ENCODE measurements at regions not wholly inside any gene's neighbourhood (a gene's known extent, or its start where the extent isn't known, plus 50 kb on each side); places are given as distances from the start of the nearest gene placed in this dataset.

- DNase-seq: no peak
- H2BK20ac ChIP-seq (ENCODE audit: low read depth, low read length): no peak overlapping the region
- no peak overlapping the region for H3K18ac ChIP-seq (ENCODE audit: low read depth, low read length)
- H2AK5ac ChIP-seq (ENCODE audit: low read depth, low read length): no peak overlapping the region
- H2BK5ac ChIP-seq (ENCODE audit: low read depth, low read length, poor library complexity, severe bottlenecking): no peak overlapping the region
- H3K4me2 ChIP-seq (ENCODE audit: low read depth, low read length): no peak overlapping the region
- ATAC-seq (ENCODE audit: low read depth): no peak
- no peak overlapping the region for H3K27ac ChIP-seq (ENCODE audit: insufficient read depth, low read length)
- no peaks in the 10 kb centered on the region for H3K27me3 ChIP-seq (ENCODE audit: control insufficient read depth, insufficient read depth, low read length)
- no peak overlapping the region for H2AK9ac ChIP-seq (replicated peaks; ENCODE audit: low read depth, low read length, poor library complexity)
- no peak overlapping the region for H3K4ac ChIP-seq (ENCODE audit: low read depth, low read length)
- H3K56ac ChIP-seq (ENCODE audit: extremely low read depth, insufficient read depth, low read length): no peak overlapping the region
- H4K5ac ChIP-seq (ENCODE audit: low read depth, low read length): no peak overlapping the region
- H3K9me3 ChIP-seq (ENCODE audit: control insufficient read depth, insufficient read depth, low read length): no peaks in the 10 kb centered on the region
- no peaks in the 10 kb centered on the region for H3K36me3 ChIP-seq (ENCODE audit: control insufficient read depth, insufficient read depth, low read length)
- dilution Hi-C loops (cut with HindIII; ENCODE audit: low sequenced_read_pairs, unreplicated experiment): no loop called here
- H3K9me1 ChIP-seq (ENCODE audit: insufficient read depth, low read length): 0 out of 2 replicates have a peak, but pooled peaks cover 7% of the 10 kb centered on the region
- TF ChIP-seq CEBPB (IDR thresholded peaks at IDR 0.05; ENCODE audit: low read depth, low read length): no peak
- TF ChIP-seq CHD1 (IDR thresholded peaks at IDR 0.05; ENCODE audit: low read depth, low read length): no peak
- TF ChIP-seq RFX5 (IDR thresholded peaks at IDR 0.05; ENCODE audit: low read depth, low read length): no peak
- no peak for TF ChIP-seq RAD21 (IDR thresholded peaks at IDR 0.05; ENCODE audit: low read length)
- no peak for TF ChIP-seq RCOR1 (IDR thresholded peaks at IDR 0.05; ENCODE audit: insufficient replicate concordance, low read length)
- TF ChIP-seq FOS (IDR thresholded peaks at IDR 0.05; ENCODE audit: low read depth, low read length): no peak
- TF ChIP-seq ELK1 (IDR thresholded peaks at IDR 0.05; ENCODE audit: borderline replicate concordance, low read depth, low read length): no peak
- no peak for TF ChIP-seq NFE2L2 (IDR thresholded peaks at IDR 0.05; ENCODE audit: low read depth, low read length)
- TF ChIP-seq MXI1 (IDR thresholded peaks at IDR 0.05; ENCODE audit: borderline replicate concordance, low read depth, low read length): no peak
- TF ChIP-seq CTCF (conservative IDR thresholded peaks at IDR 0.05; ENCODE audit: low read depth, low read length): no peak
- TF ChIP-seq MAZ (IDR thresholded peaks at IDR 0.05; ENCODE audit: borderline replicate concordance, low read depth, low read length): no peak
- TF ChIP-seq BHLHE40 (IDR thresholded peaks at IDR 0.05; ENCODE audit: low read depth, low read length): no peak
- ChIA-PET POLR2A (ENCODE audit: unreplicated experiment) (no interaction called here), CTCF (interaction anchor here (0.5 kb wide), 1 partner anchor 44 kb away, joined by 3 read pairs; no protein-coding TSS in a partner anchor)
- BruUV-seq (replicated peaks): no TSS peak
- H2AFZ ChIP-seq (replicated peaks; ENCODE audit: low read length, poor library complexity): no peak overlapping the region
- H3K79me1 ChIP-seq (ENCODE audit: low read depth in 1 of 2, low read length in 2 of 2): no peaks in the 10 kb centered on the region
- no peak overlapping the region for H4K8ac ChIP-seq (ENCODE audit: low read depth in 2 of 2, low read length in 2 of 2)
- H2BK120ac ChIP-seq (ENCODE audit: low read depth, low read length): no peak overlapping the region
- no peak overlapping the region for H3K23ac ChIP-seq (ENCODE audit: low read depth, low read length)
- H3K14ac ChIP-seq (replicated peaks; ENCODE audit: low read depth, low read length): no peak overlapping the region
- peaks cover 3% of the 10 kb centered on the region for H3K4me1 ChIP-seq (ENCODE audit: control insufficient read depth, insufficient read depth, low read length)
- no peak overlapping the region for H3K4me3 ChIP-seq (ENCODE audit: insufficient read depth, low read depth, low read length)
- in situ Hi-C loops (cut with MboI; ENCODE audit: low sequenced_read_pairs): no loop called here
- H3K9ac ChIP-seq (ENCODE audit: low read depth, low read length): no peak overlapping the region
- no peak overlapping the region for H4K91ac ChIP-seq (ENCODE audit: insufficient read depth, low read depth, low read length)
- no peaks in the 10 kb centered on the region for H4K20me1 ChIP-seq (ENCODE audit: insufficient read depth, low read length)
- intact Hi-C loops (cut with micrococcal nuclease): no loop called here
- no peak overlapping the region for H2BK15ac ChIP-seq (ENCODE audit: low read depth, low read length)
These were observed 52.3 kb upstream of the FAT4 start for GRCh38 chr4:125262502-125262901.

All from IMR-90 (cell line).